Upper lobe of left lung (tissue), 6 donors: ENCODE measurements at regions not wholly inside any gene's neighbourhood (a gene's known extent, or its start where the extent isn't known, plus 50 kb on each side); places are given as distances from the start of the nearest gene placed in this dataset.
"Not testable (repeated sequence)": the region's sequence is repeated elsewhere in the genome, so short reads cannot be mapped to it uniquely, and the experiment has no call there.

ENCODE experiments used
- ATAC-seq, 2 donors: fragments of 200-7000 bp; cut with Tn5 transposase; one replicate each; pipeline ENCODE4 v1.9.1; 2022; ENCODE audit warnings: mild to moderate bottlenecking in 2 of 2, moderate library complexity in 2 of 2; ENCODE audit not compliant: low FRiP score in 2 of 2
- DNase-seq, 2 donors: peaks; one replicate each; pipeline ENCODE4 v3.0.0-alpha.2; 2019 to 2020
- H3K27ac ChIP-seq, 4 donors: fragments of 200-600 bp; sonication (generic); one replicate each; pipeline ENCODE4 v1.5.1; 2016 to 2019
- H3K27me3 ChIP-seq, 4 donors: fragments of 200-600 bp; sonication (generic); one replicate each; pipeline ENCODE4 v1.5.1; 2017 to 2019
- H3K36me3 ChIP-seq, 4 donors: fragments of 200-600 bp; sonication (generic); one replicate each; pipeline ENCODE4 v1.5.1; 2016 to 2019
- H3K4me1 ChIP-seq, 4 donors: fragments of 200-600 bp; sonication (generic); one replicate each; pipeline ENCODE4 v1.5.1; 2018 to 2019
- H3K4me3 ChIP-seq, 4 donors: fragments of 200-600 bp; sonication (generic); one replicate each; pipeline ENCODE4 v1.5.1; 2017 to 2019; ENCODE audit warnings: mild to moderate bottlenecking in 2 of 4, moderate library complexity in 1 of 4
- H3K9me3 ChIP-seq, 4 donors: fragments of 200-600 bp; sonication (generic); one replicate each; pipeline ENCODE4 v1.5.1; 2018 to 2019
- CTCF ChIP-seq, 6 experiments: fragments of 450-650 bp in 4 of 6; fragments of 200-600 bp in 2 of 6; sonication (generic) in 2 of 6; IDR thresholded peaks; one replicate each; pipeline ENCODE4 v1.5.1; 2016 to 2019; ENCODE audit warnings: antibody characterized with exemption in 6 of 6
- EP300 ChIP-seq, 4 donors: sonication (generic); formaldehyde crosslinking; IDR thresholded peaks; one replicate each; pipeline ENCODE4 v1.5.1; 2017; ENCODE audit warnings: antibody characterized with exemption in 4 of 4, control low read depth in 2 of 4
- POLR2A ChIP-seq, 4 donors: fragments of 450-650 bp; IDR thresholded peaks; one replicate each; pipeline ENCODE4 v1.5.1; 2016 to 2017; ENCODE audit warnings: antibody characterized with exemption in 4 of 4, mild to moderate bottlenecking in 2 of 4
- POLR2AphosphoS5 ChIP-seq, 2 donors: sonication (generic); formaldehyde crosslinking; IDR thresholded peaks; one replicate each; pipeline ENCODE4 v1.5.1; 2017; ENCODE audit warnings: antibody characterized with exemption in 2 of 2
- WGBS, 2 donors: methylation state at CpG; one replicate each; pipeline ENCODE4 v1.1.5; 2017 to 2018; 5-methylcytosine and 5-hydroxymethylcytosine counted together
- donor health status: DM: no; HTN: no; CAD: no; lungs with moderate emphysema.
- donor health status: DM: no; HTN: yes; CAD: no; lungs with severe emphysema.

- ATAC-seq (no peak), DNase-seq (no peak)
- no peaks in the 10 kb centered on the region for H3K36me3 ChIP-seq
- TF ChIP-seq POLR2A (IDR thresholded peaks at IDR 0.05): no peak
- TF ChIP-seq EP300 (IDR thresholded peaks at IDR 0.05): no peak
- no peak for TF ChIP-seq POLR2AphosphoS5 (IDR thresholded peaks at IDR 0.05)
- no peak for TF ChIP-seq CTCF (IDR thresholded peaks at IDR 0.05)
- no peak overlapping the region for H3K27ac ChIP-seq
- no peaks in the 10 kb centered on the region for H3K27me3 ChIP-seq
- WGBS, 2 donors: 74 to 87% methylated on average over 2 of the region's 2 CpGs
- H3K4me1 ChIP-seq: no peaks in the 10 kb centered on the region
- no peak overlapping the region for H3K4me3 ChIP-seq
- no peaks in the 10 kb centered on the region for H3K9me3 ChIP-seq
Observed at GRCh38 chr3:140871022-140871421, 70.6 kb upstream of the SLC25A36 start.

GRCh38 chr3:140872165-140872564 is 69.5 kb upstream of the SLC25A36 start:
- H3K4me1 ChIP-seq, H3K27ac ChIP-seq, H3K9me3 ChIP-seq, ATAC-seq, H3K4me3 ChIP-seq, H3K27me3 ChIP-seq, H3K36me3 ChIP-seq, DNase-seq: not testable (repeated sequence)
- 61 to 71% methylated on average over 4 of the region's 4 CpGs for WGBS, 2 donors

GRCh38 chr3:140883428-140884040 is 58.1 kb upstream of the SLC25A36 start:
- H3K9me3 ChIP-seq: no peaks in the 10 kb centered on the region
- H3K27me3 ChIP-seq: no peaks in the 10 kb centered on the region
- DNase-seq: no peak
- no peaks in the 10 kb centered on the region for H3K4me1 ChIP-seq
- H3K4me3 ChIP-seq: no peak overlapping the region
- no peaks in the 10 kb centered on the region for H3K36me3 ChIP-seq
- no peak overlapping the region for H3K27ac ChIP-seq
- 60 to 72% methylated on average over 4 of the region's 4 CpGs for WGBS, 2 donors
- no peak for TF ChIP-seq CTCF (IDR thresholded peaks at IDR 0.05)
- no peak for TF ChIP-seq EP300 (IDR thresholded peaks at IDR 0.05)
- TF ChIP-seq POLR2AphosphoS5 (IDR thresholded peaks at IDR 0.05): no peak
- TF ChIP-seq POLR2A (IDR thresholded peaks at IDR 0.05): no peak
- no peak for ATAC-seq

GRCh38 chr3:140885697-140886096 is 55.9 kb upstream of the SLC25A36 start:
- ATAC-seq, H3K4me3 ChIP-seq, H3K27me3 ChIP-seq, H3K36me3 ChIP-seq, DNase-seq, H3K9me3 ChIP-seq, H3K27ac ChIP-seq, H3K4me1 ChIP-seq: not testable (repeated sequence)
